ENCODE measurements at regions not wholly inside any gene's neighbourhood (a gene's known extent, or its start where the extent isn't known, plus 50 kb on each side); places are given as distances from the start of the nearest gene placed in this dataset.
A peak's percentile ranks its signal among the peaks of the same experiment; 100 is the strongest.

DNA sequence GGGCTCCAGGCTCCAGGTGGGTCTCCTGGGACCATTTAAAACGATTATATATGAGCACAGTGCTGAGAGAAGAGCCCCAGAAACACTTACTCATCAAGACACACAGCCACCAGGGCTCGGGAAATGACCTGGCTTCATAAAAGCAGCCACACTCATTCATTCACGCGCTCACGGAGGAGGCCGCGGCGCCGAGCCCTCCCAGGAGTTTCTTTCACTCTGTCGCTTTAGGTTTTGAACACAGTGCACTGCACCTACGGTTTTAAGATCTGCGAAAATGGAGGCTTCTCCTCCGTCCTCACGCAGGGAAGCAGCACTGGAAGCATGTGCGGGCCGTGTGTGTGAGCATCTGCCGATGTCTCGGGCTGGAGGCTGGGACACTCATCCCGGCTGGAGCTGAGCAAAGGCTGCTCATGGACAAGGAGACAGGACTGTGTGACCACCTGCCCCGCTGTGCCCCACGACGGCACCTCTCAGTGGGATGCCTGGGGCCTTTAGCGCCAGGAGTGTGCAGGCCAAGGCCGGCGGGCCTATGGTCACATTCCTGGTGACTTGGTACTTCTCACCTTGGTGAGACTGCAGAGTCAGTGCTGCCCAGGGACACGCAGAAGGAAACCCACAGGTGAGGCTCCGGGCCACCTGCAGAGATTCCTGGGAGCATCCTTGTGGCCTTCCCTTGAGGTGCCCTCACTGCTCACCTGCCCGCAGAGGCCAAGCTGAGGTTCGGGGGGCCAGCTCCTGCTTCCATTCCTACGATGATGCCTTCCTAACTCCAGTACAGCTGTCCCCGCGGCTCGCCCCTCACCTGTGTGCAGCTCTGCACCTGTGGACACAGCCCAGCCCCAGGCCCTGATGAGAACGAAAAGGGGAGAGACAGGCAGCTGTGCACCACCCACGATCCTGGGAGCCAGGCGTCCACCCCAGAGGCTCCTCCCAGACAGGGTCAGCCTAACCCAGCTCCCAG, 872.0 kb downstream of the BRD1 start:
- no peak for DNase-seq

DNA sequence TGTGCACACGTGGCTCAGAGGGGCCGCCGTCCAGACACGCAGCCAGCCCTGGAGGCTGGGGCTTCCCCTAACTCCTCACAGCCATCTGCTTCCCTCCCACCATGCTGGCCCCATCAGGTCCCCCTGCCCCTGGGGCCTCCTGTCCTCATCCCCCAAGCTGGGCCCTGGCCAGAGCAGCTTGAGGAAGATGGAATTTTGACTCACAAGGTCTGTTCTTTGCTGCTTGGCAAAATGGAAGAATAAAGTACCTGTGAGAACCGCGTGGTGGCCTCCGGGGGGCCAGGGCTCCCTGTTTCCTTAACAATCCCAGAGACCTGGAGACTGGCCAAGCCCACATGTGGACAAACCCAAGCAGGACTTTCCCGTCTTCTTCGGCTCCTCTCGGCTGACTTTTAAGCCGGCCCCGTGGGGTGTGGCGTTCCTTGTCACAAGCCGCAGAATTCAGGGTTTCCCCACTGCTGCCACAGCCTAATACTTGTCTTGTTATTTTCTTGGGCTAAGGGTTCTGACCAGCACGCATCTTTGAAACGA, 872.8 kb downstream of the BRD1 start:
- peak; percentile 66 for DNase-seq

GRCh38 chr22:48953830-48954229, 873.8 kb downstream of the BRD1 start:
- DNase-seq = no peak

- DNase-seq = no peak
Measured at GRCh38 chr22:48953103-48953720, 874.5 kb downstream of the BRD1 start.

GRCh38 chr22:48952256-48953102, 875.2 kb downstream of the BRD1 start:
- no peak for DNase-seq

- no peak for DNase-seq
Measured at GRCh38 chr22:48951836-48952235, 875.8 kb downstream of the BRD1 start.

- no peak for DNase-seq
Measured at GRCh38 chr22:48950151-48950915, 877.3 kb downstream of the BRD1 start.

- no peak for DNase-seq
Measured at GRCh38 chr22:48949375-48950149, 878.1 kb downstream of the BRD1 start.

DNA sequence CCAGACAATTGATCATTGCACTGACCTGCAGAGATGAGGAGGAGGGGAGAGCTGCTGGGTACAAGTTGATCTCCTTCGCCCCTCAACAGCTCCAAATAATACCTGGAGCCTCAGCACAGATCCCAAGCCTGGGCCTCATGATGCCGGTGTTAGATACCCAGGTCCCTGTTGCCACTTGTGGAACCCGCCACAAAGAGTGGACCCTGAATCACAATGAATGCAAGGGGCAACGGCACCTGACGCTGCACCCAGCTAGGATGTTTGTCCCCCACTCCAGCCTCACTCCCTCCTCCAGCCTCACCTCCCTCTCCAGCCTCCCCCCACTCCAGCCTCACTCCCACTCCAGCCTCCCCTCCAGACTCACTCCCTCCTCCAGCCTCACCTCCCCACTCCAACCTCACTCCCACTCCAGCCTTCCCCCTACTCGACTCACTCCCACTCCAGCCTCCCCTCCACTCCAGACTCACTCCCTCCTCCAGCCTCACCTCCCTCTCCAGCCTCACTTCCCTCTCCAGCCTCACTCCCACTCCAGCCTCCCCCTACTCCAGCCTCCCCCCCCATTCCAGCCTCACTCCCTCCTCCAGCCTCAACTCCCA, 879.0 kb downstream of the BRD1 start:
- no peak for DNase-seq

GRCh38 chr22:48947636-48948035, 880.0 kb downstream of the BRD1 start:
- no peak for DNase-seq

GRCh38 chr22:48945621-48946458, 881.8 kb downstream of the BRD1 start:
- DNase-seq = no peak

- no peak for DNase-seq
Measured at GRCh38 chr22:48944751-48945620, 882.7 kb downstream of the BRD1 start.

DNA sequence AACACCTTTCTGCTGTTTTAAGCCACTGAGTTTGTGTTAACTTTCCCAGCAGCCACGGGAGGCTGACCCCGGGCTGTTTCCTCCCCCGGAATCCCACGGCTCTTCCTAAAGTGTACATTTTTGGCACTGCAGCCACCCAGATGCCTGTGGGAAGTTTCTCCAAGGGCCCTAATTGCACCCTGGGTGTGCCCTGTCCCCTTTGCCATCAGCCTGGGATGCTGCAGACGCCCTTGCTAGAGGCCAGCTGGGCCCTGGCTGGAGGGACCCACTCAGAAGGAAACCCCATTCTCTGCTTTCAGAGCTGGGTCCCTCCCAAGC, 883.3 kb downstream of the BRD1 start:
- no peak for DNase-seq

DNA sequence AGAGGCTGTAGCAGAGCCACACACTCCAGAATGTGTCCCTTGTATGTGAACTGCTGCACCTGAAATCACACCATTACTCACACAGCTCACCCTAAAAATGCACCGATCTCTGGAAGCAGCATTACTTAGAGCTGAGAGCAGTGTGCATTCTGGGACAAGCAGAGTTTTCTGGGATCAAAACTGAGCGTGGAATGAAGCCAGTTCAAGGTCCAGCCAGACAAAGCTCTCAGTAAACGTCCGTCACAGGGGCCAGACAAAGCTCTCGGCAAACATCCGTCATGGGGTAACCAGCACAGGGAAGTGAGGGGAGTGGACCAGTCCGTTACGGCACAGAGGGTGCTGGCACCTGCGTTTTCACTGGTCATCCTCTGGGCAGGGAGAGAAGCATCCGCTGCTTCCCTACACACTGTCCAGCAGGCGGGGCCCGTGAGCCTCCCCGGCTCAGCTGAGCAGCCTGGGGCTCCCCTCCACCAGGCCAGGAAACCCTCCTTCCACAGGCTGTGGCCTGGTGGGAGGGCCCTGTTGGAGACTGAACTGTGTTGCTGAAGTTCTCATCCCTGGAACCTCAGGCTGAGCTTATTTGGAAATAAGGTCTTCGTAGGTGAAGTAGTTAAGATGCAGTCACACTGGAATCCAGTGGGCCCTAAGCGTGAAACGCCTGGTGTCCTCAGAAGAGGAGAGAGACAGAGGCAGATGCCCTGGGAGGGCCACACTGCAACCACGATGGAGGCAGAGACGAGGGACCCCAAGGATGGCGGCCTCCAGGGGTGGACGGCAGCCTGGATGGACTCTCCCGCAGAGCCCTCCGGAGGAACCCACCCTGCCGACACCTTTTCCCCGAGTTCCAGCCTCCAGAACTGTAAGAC, 883.9 kb downstream of the BRD1 start:
- no peak for DNase-seq

DNA sequence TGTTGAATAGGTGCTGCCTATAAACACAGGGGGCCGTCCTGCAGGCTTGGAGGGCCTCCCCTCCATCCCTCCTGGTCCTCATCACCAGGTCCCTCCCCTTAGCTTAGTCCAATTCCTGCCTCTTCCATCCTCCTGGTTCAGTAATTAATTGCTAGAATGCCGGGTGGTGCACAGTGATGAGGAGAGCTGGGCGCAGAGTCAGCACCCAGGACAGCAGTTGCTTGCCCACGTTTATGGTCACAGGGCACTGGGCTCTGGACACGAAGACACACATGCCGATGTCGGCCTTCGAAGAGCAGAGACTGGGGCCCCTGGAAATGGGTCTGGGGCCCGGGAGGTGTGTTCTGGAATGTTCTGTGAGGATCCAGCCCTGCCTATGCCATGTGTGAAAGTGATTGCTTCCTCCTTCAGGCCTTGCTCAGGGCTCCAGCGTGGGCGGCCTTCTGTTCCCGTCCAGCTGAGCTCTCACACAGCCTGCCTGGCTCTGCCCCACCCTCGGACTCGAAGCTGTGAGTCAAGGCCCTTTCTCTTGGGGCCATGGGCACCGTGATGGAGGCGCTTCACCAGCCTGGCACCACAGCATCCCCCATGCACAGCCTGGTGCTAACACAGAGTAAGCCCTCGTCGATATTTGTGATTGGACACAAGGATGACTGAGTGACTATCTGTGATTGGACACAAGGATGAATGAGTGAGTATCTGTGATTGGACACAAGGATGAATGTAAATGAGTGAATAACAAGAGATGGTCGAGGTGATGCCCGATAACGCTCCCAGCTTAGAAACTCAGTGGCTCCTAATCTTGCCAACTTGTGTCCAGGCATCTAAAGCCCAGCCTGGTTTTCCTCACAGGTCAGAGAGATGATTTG, 884.7 kb downstream of the BRD1 start:
- no peak for DNase-seq

DNA sequence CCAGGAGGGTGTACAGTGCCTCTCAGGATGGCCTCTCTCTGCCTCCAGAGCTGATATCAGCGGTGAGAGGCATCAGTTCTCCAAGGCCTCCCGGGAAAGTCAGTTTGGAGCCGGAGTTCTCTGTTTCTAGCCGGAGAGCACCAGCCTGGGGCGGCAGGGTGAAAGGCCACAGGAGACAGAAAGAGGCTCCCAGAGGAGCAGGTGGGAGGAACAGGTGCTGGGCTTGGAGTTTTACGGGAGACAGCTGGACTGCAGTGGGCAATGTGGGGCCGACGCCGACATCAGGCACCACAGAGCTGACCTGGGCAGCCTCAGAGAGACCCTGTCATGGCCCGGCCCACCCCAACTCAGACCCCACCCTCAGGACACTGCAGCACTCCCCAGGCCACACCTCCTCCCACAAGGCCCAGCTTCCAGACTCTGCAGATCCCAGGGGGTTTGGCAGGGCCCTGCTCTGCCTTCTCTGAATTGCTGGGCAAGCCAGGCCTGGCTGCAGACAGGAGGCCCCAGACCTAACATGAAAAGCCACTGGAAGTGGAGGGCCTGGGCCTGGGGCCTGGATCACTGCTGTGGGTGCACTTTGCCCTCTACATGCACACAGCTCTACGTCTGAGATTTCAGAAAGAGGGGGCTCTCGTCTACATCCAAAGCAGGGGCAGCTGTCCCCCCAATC, 885.6 kb downstream of the BRD1 start:
- DNase-seq = no peak
